GM18861 (cell line): ENCODE measurements at regions not wholly inside any gene's neighbourhood (a gene's known extent, or its start where the extent isn't known, plus 50 kb on each side); places are given as distances from the start of the nearest gene placed in this dataset.
"Not testable (repeated sequence)": the region's sequence is repeated elsewhere in the genome, so short reads cannot be mapped to it uniquely, and the experiment has no call there.

Source experiments
- ATAC-seq: cut with Tn5 transposase; IDR thresholded peaks from one replicate; pipeline ENCODE4 v1.9.1; 2021; ENCODE audit not compliant: unreplicated experiment

DNA sequence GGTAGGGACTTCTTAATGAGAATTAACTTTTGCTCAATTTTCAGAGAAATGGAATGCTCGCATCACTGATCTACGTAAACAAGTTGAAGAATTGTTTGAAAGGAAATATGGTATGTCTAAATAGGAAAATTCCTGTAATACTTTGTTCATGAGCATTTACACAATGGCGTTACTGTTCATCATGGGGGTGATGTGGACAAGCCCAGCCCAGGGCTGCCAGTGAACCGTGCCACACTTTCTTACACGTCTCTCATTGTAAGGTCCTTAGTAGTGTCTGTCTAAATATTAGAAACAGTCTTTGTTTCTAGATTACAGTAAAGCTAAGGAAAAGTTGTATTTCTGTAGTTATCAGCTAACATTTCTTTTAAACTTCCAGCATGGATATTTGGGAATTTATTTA is 91.0 kb upstream of the SPDYE9 start:
- ATAC-seq, result not testable (repeated sequence)

DNA sequence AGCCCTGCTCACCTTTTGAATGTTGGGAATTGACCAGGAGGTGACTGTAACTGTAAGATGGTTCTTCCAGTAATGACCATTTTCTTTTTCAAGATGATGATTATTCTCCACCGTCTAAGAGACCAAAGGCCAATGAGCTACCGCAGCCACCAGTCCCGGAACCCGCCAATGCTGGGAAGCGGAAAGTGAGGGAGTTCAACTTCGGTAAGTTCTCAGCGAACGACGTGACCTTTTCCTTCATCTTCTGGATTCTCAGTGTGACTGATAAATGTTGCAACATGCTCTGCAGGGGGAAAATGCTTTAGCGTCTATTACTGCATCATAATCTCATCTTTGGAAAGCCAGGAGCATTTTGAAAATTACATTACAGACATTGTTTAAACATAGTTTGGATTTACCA is 89.5 kb upstream of the SPDYE9 start:
- ATAC-seq, result not testable (repeated sequence)

DNA sequence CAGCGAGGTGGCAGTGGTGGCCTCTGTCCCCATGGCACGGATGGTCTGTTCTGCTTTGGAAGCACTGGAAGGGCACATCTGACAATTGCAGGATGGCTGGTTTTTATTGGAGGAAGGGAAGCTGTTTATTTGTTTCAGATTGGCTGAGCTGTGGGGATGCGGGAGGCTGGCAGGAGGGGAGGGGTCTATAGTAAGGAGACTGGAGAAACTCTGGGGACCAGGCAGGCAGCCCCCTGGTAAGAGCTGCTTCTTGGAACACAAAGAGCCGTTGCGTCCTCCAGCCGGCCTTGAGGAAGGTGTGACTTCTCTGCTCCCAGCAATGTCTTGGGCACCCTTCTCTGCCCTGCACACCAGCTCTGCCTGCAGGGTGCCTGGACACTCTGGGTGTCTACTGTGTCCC is 85.1 kb upstream of the SPDYE9 start:
- ATAC-seq, result not testable (repeated sequence)

DNA sequence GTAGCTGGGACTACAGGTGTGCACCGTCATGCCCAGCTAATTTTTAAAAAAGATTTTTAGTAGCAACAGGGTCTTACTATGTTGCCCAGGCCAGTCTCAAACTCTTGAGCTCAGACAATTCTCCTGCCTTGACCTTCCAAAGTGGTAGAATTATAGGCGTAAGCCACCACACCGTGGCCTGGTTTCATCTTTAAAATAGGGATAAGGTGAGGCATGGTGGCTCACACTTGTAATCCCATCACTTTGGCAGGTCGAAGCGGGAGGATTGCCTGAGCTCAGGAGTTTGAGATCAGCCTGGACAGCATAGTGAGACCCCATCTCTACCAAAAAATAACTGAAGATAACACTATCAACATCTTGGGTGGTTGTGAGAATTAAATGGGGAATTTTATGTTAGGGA is 84.6 kb upstream of the SPDYE9 start:
- not testable (repeated sequence) for ATAC-seq

DNA sequence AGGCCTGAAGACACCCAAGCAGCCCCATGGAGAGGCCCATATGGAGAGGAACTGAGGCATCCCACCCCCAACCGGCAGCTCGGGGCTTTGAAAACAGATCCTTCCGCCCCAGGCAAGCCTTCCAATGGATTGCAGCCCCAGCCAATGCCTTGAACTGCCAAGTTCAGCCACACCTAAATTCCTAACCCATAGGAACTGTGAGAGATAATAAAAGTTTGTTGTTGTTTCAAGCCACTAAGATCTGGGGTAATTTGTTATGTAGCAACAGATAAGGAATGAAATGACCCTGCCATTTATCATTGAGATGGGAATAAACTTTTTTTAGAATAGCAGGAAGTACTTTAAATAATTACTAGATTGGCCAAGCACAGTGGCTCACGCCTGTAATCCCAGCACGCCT is 80.3 kb upstream of the SPDYE9 start:
- ATAC-seq, result not testable (repeated sequence)

DNA sequence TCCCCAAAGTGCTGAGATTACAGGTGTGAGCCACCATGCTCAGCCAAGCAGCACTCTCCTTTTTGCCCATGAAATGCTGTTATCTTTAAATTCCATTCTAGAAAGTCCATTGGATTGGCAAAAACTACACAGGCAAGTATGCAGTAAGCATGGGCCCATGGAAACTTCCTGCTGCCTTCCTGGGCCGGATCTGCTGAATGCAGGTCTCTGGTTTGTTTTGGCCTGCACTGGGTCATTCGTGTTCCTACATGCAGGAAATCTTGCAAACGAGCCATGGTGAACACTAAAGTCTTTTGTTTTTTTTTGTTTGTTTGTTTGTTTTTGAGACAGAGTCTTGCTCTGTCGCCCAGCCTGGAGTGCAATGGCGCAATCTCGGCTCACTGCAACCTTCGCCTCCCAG is 76.8 kb upstream of the SPDYE9 start:
- not testable (repeated sequence) for ATAC-seq

- ATAC-seq, result not testable (repeated sequence)
Measured at GRCh38 chr7:73161727-73162126, 75.9 kb upstream of the SPDYE9 start.

- ATAC-seq, result not testable (repeated sequence)
Measured at GRCh38 chr7:73157169-73157661, 71.4 kb upstream of the SPDYE9 start.

GRCh38 chr7:73156510-73157168 is 70.8 kb upstream of the SPDYE9 start:
- ATAC-seq, result not testable (repeated sequence)

DNA sequence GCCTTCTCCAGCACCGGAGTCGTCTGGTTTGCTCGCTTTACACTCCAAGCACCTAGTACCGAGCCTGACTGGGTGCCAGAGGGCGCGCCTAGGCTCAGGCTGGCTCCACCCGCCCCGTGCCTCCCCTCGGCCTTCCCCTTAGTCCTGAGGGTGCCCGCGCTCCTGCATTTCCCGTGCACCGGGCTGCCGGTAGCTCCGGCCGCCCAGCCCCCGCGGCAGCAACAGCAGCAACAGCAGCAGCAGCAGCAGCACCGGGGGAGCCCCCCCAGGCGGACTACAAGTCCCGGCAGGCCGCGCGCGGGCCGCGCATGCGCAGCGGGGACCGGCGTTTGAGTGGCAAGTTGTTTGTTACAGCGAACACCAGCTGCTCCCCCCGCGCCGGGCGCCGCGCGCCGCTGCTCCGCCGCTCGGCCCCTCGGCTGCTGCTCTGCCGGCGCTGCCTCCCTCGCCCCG is 68.8 kb upstream of the SPDYE9 start:
- peak; percentile 87 for ATAC-seq

DNA sequence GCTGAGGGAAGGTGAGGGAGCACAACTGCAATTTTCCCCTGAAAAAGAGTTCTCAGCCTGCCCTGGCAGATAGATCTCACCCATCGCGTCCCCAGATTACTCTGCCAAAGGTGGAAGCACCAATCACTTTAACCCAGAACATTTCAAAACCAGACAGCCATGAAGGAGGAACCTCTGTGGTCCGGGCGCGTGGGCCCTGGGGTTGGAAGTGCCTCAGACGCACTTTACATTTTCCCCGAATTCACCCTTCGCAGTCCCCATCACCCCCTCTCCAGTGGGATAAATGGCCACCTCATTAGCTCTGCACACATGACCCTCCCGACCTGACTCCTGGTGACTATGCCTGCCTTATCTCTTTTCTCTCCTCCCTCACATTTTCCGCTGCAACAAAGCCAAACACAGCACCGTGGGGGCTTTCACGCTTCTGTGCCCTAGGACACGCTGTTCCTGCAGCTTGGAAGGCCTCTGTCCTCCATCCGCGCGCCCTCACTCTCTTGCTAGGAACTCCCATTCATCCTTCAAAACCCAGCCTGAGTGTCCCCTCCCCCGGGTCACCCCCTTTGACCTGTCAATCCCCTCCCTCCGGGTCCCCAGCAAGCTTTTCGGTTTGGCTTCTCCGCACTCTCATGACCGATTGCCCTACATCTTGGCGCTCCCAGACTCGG is 68.2 kb upstream of the SPDYE9 start:
- ATAC-seq, result not testable (repeated sequence)

GRCh38 chr7:73148570-73148969 is 62.7 kb upstream of the SPDYE9 start:
- ATAC-seq, result not testable (repeated sequence)

GRCh38 chr7:73147681-73148080 is 61.8 kb upstream of the SPDYE9 start:
- not testable (repeated sequence) for ATAC-seq

DNA sequence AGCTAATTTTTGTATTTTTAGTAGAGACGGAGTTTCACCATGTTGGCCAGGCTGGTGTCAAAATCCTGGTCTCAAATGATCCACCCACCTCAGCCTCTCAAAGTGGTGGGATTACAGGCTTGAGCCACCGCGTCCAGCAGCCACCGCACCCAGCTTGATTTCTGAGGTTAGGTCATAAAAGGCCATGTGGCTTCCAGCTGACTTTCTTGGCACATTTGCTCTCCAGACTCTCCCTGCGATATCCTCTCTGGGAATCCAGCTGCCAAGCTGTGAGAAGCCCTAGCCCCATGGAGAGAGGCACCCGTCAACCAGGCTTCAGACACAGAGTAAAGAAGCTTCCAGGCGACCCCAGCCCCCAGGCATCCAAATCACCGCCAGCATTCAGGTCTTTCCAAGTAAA is 58.2 kb upstream of the SPDYE9 start:
- ATAC-seq, result not testable (repeated sequence)

- not testable (repeated sequence) for ATAC-seq
Measured at GRCh38 chr7:73137922-73138321, 52.1 kb upstream of the SPDYE9 start.
